Activated naive CD4-positive, alpha-beta T cell (primary cell): ENCODE measurements at regions not wholly inside any gene's neighbourhood (a gene's known extent, or its start where the extent isn't known, plus 50 kb on each side); places are given as distances from the start of the nearest gene placed in this dataset.
"Not testable (repeated sequence)": the region's sequence is repeated elsewhere in the genome, so short reads cannot be mapped to it uniquely, and the experiment has no call there.

ENCODE experiments used
- DNase-seq, 4 experiments: peaks; one replicate each; lab custom pipeline; 2025; lab: John Stamatoyannopoulos, UW

DNA sequence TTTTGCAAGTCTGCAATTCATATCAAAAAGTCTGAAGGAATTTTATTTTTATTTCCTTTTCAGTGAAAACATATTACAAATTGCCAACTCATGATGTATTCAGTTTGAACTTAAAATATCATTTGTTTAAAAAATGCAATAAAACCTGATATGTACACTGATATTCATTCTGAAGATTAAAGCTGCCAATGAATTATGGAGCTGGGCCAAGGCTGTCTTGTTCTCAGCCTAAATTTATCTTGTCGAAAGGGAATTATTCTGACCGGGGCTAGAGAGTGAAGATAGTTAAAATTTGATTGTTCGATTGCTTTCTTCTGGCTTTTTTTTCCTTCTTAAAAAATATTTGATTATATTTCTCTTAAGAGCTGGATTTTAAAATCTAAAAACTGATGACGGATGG, 54.0 kb upstream of the RBFOX1 start:
- DNase-seq, result no peak

DNA sequence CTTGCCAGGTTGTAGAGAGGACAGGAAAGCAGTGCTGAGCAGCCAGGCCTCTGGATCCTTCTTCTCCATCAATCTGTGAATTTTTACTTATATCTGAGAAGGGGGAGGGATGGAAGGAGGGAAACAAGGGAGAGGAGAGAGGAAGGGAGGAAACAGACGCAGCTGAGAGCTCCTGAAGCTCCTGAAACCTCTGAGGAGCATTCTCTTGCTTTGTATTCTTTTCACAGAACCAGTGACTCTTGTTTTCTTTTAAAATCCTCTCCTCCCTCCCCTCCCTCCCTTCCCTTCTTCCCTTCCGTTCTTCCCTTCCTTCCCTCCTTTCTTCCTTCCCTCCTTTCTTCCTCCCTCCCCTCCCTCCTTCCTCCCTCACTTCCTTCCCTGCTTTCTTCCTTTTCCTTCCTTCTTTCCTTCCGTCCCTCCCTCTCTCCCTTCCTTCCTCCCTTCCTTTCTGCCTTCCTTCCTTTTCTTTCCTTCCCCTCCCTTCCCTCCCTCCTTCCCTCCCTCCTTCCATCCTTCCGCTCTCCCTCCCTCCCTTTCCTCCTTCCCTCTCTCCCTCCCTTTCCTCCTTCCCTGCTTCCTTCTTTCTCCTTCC, 60.0 kb upstream of the RBFOX1 start:
- DNase-seq, result no peak

DNA sequence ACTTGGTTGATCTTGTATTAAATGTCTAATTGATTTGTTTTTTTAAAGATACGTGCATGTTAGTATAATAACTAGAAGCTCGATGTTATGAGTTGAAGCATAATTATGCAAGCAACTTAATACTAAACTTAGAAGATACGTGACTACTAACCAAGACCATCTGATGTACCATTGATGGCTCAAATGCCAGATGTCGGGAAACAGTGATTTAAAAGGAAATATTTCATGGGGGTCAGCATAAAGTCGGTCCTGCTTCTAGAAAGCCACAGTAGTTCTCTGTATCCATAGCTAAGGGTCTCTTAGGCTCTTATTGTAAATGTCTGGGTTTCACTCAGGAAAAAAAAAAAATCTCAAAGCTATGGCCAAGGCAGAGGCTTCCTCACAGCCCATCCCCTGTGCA, 61.2 kb upstream of the RBFOX1 start:
- DNase-seq, result no peak

DNA sequence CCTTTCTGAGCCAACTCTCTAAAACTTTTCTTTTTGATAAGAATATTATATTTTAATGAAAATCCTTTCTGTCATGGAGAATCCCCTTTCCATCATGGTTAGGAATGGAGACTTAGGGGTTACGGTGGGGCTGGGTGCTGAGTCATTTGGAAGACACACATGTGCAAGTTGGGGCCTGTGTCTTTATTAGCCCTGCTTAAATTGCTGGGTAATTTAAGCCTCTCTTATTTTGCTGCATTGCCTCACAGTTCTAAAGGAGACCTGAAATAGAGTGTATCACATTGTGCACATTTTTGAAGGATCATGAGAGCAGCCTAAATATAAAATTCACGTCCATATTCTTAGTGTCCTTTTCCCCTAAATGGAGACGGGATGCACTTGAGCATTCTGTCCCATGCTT, 61.8 kb upstream of the RBFOX1 start:
- no peak for DNase-seq

DNA sequence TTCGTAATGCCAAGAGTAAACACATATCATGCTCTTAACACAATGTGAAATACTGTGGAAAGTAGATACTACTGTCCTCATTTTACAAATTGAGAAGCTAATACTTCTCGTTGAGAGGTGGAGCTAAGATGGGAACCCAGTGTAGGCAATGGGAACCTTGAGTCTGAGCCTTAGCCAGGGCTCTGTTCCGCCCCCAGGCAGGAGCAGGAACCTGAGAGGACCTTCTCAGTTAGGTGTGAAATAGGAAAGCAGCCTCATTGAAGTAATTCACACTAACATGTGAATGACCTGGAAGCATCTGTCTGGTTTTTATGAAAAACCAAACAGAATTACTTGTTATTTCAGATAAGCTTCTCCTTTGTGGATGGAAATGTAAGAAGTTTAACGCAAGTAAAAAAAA, 62.6 kb upstream of the RBFOX1 start:
- no peak for DNase-seq

DNA sequence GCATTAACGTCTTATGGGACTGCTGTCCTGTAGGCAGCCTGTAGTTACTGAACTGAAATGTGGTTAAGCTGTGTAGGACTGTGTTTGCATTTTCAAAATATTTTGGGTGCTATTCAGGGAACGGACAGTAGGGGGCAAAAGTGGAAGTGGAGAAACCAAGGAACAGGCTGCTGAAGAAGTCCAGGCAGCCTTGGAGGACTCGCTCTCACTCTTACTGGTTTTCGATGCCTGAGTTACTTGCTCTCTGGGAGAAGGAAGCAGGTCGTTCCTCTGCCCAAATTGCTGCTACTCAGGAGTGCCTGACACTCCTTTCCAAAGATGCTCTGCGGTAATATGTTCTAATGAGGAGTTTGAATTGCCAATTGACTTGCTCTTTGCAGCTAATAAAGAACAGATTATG, 64.5 kb upstream of the RBFOX1 start:
- DNase-seq, result no peak

DNA sequence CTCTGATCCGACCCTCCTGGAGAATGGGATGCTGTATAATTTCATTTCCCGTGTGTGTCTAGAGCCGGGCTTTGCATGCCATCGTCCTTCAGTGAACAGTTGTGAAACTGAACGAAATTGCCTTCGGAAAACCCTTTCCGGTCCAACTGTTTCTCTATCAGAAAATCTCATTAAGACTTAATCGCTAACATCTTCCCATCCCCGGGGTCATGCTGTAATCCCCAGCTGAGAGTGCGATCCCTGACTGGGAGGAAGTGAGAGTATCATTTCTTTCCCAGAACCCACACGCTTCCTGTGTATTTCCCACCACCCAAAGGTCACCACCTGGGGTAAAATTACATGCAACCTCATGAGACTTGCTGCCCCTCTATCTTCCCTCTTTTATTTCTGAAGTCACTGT, 75.6 kb upstream of the RBFOX1 start:
- DNase-seq, result no peak

DNA sequence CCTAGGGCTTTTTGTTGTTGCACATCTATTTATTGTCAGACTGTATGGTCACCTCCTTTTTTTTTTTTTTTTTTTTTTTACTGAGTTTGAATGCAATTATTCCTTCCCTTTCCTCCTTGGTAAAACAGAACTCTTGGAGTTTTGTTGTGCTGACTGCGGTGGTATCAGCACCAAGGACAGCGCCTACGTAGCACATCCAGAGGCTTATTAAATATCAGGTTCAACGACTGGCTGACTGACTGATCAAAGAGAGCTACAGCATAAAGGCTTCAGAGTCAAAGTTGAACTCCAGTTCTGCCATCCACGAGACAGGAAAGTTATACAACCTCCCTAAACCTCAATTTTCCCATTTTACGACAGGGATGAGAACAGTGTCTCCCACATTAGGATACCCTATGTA, 86.1 kb upstream of the RBFOX1 start:
- no peak for DNase-seq

DNA sequence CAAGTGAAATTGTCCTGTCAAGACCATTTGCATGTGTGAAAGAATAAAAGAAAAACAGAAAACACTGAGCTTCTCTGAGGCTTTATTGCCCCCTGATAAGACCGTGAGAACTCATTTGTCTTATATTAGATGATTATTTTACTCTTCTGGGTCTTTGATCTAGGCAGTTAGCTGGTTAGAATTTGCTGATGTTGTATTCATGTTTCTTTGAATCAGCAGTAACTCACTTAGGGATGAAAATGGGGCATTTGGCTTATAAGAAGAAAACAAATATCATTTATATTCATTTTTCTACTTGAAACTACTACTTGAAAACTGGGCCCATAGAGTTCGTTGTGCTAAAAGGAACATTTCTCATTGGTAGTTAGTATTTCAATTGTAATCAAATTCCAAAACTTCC, 93.1 kb upstream of the RBFOX1 start:
- no peak for DNase-seq

DNA sequence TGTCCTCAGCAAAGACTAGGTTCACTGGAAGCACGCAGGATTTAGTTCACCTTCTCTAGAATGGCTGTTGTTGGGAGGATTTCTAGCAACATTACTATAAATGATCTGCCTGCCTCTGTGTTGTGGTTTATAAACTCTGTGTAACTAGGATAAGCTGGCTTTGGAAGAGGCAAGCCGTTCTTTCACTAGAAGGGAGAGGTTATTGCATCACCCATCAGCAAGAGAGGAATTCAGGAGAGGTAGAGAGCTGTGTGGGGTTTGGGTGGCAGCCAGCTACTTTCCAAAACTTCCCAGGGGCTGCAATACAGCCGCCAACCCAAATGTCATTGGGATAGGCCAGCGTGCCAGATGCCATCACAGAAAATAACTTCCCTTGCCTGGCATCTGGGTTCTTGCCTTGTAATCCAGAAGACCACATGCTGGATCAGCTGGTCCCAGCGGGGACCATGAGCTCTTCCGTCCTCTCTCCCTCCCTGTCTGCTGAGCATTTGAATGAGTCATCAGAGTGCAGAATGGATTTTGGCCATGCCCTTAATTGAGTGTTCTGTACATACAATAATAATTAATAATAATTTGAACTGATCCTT, 95.7 kb upstream of the RBFOX1 start:
- no peak for DNase-seq

DNA sequence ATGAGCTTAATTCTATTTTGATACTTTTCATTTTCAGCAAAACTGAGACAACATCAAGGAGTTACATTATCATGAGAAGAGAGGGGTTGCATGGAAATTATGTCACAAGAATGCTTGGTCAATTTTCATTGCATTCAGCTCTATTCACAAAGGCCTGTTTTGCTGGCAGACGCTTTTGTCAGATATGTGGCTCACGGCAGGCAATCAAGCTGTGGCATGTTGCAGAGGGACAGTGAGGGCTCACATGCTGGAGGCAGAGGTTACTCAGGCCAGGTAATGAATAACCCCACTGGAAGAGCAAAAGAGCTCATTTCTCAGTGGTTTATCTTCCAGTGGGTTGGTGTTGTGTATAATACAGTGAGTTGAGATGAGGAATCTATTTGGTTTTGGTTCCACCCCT, 98.7 kb upstream of the RBFOX1 start:
- no peak for DNase-seq

DNA sequence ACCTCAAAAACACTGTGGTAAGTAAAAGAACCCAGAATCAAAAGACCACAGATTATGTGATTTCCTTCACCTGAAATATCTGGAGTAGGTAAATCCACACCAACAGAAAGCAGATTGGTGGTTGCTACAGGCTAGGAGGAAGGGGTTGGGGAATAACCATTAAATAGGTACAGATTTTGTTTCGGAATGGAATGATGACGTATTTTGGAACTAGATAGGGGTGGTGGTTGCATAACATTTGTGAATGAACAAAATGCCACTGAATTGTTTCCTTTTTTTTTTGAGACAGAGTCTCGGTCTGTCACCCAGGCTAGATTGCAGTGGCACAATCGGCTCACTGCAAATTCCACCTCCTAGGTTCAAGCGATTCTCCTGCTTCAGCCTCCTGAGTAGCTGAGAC, 100.9 kb upstream of the RBFOX1 start:
- DNase-seq, result no peak

DNA sequence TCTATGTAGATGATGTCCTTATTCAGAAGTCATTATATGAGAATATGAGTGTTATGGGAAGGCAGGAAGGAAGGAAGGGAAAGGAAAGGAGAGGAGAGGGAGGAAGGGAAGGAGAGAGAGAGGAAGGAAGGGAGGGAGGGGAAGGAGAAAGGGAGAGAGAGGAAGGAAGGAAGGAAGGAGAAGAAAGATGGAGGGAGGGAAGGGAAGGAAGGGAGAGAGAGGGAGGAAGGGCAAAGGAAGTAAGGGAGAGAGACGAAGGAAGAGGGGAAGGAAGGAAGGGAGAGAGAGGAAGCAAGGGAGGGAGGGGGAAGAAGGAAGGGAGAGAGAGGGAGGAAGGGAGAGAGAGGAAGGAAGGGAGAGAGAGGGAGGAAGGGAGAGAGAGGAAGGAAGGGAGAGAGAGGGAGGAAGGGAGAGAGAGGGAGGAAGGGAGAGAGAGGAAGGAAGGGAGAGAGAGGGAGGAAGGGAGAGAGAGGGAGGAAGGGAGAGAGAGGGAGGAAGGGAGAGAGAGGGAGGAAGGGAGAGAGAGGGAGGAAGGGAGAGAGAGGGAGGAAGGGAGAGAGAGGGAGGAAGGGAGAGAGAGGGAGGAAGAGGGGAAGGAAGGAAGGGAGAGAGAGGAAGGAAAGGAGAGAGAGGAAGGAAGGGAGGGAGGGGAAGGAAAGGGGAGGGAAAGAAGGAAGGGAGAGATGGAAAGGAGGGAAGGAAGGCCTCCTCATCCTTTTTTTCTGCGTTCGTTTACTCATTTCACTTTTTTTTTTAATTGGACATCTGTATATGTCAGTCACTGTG, 103.0 kb upstream of the RBFOX1 start:
- DNase-seq, result not testable (repeated sequence)

DNA sequence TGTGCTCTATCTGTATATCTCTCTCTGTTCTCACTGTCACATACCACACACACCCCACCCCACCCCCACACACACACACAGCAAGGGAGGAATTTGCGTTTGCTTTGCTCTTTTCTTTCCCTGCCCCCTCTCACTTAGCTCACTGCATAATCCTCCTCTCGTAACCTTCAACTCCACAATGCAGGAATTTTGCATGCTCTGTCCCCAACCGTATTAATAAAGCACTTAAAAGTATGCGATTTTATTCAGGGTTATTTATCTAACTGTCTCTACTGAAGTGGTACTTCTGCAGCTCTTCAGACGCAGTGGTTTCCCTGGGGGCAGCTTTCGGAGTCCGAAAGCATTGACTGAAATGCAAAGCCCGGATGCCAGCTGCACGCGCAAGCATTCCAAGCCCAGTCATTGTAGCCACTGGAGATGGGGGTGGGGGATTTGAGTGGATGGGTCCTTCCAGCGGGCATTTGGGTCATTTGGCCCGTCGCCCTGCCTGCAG, 105.4 kb upstream of the RBFOX1 start:
- DNase-seq, result no peak

DNA sequence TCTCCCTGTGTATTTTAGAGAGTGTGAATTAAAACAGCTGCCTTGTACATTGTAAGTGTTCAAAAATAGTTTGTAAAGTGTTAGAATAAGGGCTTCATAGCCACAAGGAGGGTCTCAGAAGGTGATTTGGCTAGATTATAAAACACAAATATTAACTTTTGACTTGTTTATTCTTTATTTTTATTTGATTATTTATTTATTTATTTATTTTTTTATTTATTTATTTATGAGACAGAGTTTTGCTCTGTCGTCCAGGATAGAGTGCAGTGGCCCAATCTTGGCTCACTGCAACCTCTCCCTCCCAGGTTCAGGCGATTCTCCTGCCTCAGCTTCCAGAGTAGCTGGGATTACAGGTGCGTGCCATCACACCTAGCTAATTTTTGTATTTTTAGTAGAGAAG, 111.5 kb upstream of the RBFOX1 start:
- DNase-seq, result no peak

DNA sequence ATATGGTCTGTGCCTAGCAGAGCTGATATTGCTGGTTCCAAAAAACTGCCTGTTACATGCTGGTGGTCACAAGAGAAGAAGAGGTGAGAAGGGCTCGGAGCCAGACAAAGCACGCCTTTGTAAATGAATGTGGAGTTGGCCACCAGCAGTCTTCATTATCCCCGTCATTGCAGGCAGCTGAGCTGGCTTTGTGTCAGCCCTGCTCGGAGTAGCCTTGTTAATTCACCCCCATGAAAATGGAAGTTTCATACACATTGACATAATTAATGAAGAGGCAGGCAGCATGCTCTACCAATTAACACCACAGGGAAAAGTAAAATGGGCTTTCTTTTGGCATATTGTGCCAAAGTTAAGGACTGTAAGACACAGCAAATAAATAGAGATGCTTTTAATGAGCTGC, 113.7 kb upstream of the RBFOX1 start:
- no peak for DNase-seq

DNA sequence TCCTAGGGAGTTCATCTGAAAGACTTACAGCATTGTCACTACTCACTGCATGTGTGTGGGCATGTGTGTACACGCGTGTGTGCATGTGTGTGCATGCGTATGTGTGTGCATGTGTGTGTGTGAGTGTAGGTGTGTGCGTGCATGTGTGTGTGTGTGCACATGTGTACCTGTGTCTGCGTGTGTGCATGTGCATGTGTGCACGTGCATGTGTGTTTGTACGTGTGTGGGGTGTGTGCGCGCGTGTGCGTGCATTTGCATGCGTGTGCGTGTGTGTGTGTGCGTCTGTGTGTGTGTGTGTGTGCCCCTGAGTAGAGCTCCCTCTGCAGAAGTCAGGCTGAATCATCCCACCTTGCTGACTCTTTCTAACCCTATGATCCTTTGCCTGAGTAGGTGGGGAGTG, 114.8 kb upstream of the RBFOX1 start:
- DNase-seq, result no peak

DNA sequence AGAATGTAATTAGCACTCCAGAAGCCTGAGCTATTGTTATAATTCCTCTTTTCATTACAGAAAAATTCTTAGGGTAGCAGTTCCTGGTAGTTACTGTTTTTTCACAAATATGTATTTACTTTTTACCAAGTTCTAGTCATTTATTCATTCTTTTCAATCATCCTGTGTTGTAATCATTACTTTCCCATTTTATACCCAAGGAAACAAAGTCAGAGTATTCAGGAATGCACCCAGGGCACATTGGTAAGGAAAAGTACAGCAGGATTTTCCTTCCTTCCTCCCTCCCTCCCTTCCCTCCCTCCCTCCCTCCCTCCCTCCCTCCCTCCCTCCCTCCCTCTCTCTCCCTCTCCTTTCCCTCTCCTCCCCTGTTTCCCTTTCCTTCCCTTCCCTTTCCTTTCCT, 115.9 kb upstream of the RBFOX1 start:
- no peak for DNase-seq

DNA sequence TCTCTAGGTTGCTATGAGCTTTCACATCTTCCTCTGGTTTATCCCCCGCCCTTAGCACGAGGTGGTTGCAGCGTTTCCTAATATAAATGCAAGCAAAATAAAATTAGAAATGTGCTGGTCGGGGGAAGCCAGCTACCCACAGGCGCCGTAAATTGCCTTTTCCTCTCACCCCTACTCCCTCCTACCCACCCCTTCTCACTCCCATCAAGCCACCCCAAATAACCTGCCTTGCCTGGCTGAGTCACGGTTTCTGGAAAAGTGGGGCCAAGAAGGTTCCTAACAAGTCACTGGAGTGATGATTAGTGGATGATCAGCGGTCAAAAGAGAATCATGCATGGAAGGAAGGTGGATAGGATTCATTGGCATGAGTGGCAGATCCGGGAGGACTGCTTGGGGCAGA, 120.9 kb upstream of the RBFOX1 start:
- DNase-seq, result no peak

DNA sequence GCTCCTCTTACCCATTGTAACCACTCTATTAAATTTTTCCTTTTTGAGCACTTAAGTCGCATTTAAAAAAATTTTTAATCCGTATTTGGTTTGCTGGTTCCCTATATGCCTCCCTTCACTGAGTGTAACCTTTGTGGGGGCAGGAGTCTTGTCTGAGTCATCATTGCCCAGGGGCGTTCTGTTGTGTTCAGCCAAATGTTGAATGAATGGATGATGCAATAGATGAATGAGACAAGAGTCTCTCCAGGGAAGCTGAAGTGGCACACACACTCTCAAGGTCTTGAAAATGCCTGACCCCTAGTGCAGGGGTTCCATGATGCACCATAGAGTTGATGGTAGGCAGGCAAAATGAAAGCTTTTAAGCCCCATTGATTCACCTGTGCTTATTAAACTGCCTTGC, 123.0 kb upstream of the RBFOX1 start:
- DNase-seq, result no peak

DNA sequence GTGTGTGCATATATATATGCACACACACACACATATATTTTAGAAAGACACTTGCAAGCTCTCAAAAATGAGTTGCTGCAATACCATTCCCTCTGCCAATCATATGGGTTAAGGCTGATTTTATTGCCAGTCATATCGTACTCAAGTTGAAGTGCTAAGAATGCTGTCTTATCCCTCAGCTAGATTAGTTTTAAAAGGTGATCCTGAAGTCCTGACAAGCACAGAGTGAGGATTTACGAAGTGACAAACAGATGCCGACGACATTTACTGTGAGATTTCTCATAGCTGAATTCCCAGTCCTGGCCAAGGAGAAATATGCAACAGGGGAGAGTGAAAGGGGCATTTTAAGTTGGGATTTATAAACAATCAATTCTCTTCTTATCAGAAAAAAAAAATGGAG, 126.2 kb upstream of the RBFOX1 start:
- DNase-seq, result no peak

DNA sequence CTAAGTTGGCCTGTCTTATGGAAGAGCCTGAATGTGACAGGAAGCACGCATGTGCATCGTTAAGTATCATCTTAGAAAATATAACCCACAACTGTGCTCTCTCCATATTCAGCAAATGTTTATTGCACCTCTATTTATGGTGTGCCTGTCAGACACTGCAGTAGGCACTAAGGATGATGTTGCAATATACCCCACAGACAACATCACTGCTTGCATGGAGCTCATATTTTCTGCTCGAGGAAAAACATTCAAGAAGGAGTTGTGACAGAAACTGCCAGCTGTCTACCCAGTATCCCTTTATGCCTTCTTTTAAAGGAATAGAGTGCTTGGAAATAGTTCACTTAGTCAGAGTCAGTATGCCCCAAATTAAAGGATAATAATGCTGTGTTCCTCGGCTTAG, 132.3 kb upstream of the RBFOX1 start:
- no peak for DNase-seq

DNA sequence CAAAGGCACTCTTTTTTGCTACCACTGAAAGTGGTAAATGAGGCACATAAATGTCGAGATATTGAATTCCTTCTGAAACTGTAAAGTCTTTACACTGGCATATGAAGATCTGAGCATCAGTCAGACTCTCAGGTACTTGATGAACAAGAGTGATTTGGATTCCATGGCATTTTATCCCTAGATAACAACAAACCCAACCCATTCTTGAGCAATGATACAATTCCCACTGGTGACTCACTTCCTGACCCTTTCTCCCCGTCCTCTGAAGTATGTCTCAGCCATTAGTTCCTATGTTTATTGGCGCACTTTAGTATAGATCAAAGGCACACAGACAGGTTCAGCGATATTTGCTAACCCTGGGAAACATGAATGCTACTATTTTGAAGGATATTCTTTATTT, 147.0 kb upstream of the RBFOX1 start:
- DNase-seq, result no peak

DNA sequence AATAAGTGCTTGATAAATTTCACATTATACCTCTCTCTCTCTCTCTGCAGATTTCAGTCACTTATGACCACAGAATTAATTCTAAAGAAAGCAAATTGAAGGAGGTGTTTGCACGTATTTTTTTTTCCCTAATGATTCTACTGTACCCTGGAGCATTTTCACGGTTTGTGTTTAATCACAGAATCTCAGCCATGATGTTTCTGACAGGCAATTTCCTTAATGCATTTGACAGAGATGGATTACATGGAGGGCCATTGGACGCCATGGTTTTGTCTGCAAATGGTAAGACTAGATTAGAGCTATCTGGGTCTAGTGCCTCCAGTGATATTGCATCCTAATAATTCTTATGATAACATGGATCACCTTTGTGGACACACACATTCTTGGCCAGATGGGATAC, 147.5 kb upstream of the RBFOX1 start:
- DNase-seq, result no peak
